RWPE2 (cell line): ENCODE measurements at regions not wholly inside any gene's neighbourhood (a gene's known extent, or its start where the extent isn't known, plus 50 kb on each side); places are given as distances from the start of the nearest gene placed in this dataset.

ENCODE experiments used
- ATAC-seq: fragments of 200-7000 bp; cut with Tn5 transposase; 3 replicates; pipeline ENCODE4 v1.9.1; 2021; ENCODE audit warnings: low read depth
- DNase-seq: peaks from one replicate; pipeline ENCODE4 v3.0.0-alpha.2; 2020; ENCODE audit warnings: low spot score
- H3K27ac ChIP-seq: fragments of 450-650 bp; 2 replicates; pipeline ENCODE4 v1.5.1; 2017; ENCODE audit warnings: mild to moderate bottlenecking; ENCODE audit not compliant: poor library complexity, severe bottlenecking
- H3K27me3 ChIP-seq: fragments of 250-450 bp; sonication (Bioruptor Pico); 2 replicates; pipeline ENCODE4 v1.5.1; 2021; ENCODE audit warnings: mild to moderate bottlenecking, moderate library complexity; ENCODE audit not compliant: insufficient read depth, poor library complexity, severe bottlenecking
- H3K36me3 ChIP-seq: fragments of 250-450 bp; sonication (Bioruptor Pico); 2 replicates; pipeline ENCODE4 v1.5.1; 2020; ENCODE audit warnings: low read depth, mild to moderate bottlenecking, moderate library complexity
- H3K4me1 ChIP-seq: fragments of 250-450 bp; sonication (Bioruptor Pico); 2 replicates; pipeline ENCODE4 v1.5.1; 2021; ENCODE audit warnings: mild to moderate bottlenecking, moderate library complexity; ENCODE audit not compliant: insufficient read depth, poor library complexity, severe bottlenecking
- H3K4me3 ChIP-seq: fragments of 250-450 bp; sonication (Bioruptor Pico); 2 replicates; pipeline ENCODE4 v1.5.1; 2021; ENCODE audit warnings: mild to moderate bottlenecking, moderate library complexity; ENCODE audit not compliant: severe bottlenecking
- H3K9me3 ChIP-seq: fragments of 250-450 bp; sonication (Bioruptor Pico); 2 replicates; pipeline ENCODE4 v1.5.1; 2021; ENCODE audit warnings: mild to moderate bottlenecking, moderate library complexity; ENCODE audit not compliant: severe bottlenecking
- CTCF ChIP-seq: fragments of 450-650 bp; IDR thresholded peaks from one replicate; pipeline ENCODE4 v1.5.1; 2017; ENCODE audit warnings: mild to moderate bottlenecking, moderate library complexity; ENCODE audit not compliant: poor library complexity, severe bottlenecking

- DNase-seq (no peak), ATAC-seq (no peak)
- Histone ChIP-seq H3K27ac (no peak overlapping the region), H3K4me1 (no peaks in the 10 kb centered on the region), H3K9me3 (no peaks in the 10 kb centered on the region), H3K27me3 (peaks cover 9% of the 10 kb centered on the region), H3K4me3 (no peak overlapping the region), H3K36me3 (no peaks in the 10 kb centered on the region)
- no peak for TF ChIP-seq CTCF
Observed at GRCh38 chr9:78443946-78444345, 147.0 kb downstream of the PSAT1 start.

GRCh38 chr9:78448960-78449673, 152.2 kb downstream of the PSAT1 start:
- no peak for DNase-seq
- no peak for TF ChIP-seq CTCF
- H3K4me1 ChIP-seq, result no peaks in the 10 kb centered on the region
- H3K4me3 ChIP-seq, result no peak overlapping the region
- ATAC-seq, result no peak
- H3K27me3 ChIP-seq, result no peaks in the 10 kb centered on the region
- H3K9me3 ChIP-seq, result no peaks in the 10 kb centered on the region
- no peak overlapping the region for H3K27ac ChIP-seq
- no peaks in the 10 kb centered on the region for H3K36me3 ChIP-seq

- Histone ChIP-seq H3K9me3 (no peaks in the 10 kb centered on the region), H3K4me1 (no peaks in the 10 kb centered on the region), H3K27me3 (no peaks in the 10 kb centered on the region), H3K36me3 (no peaks in the 10 kb centered on the region), H3K27ac (no peak overlapping the region), H3K4me3 (no peak overlapping the region)
- TF ChIP-seq CTCF, result no peak
- DNase-seq (no peak), ATAC-seq (no peak)
Observed at GRCh38 chr9:78453450-78453849, 156.5 kb downstream of the PSAT1 start.

GRCh38 chr9:78462611-78463010, 165.7 kb downstream of the PSAT1 start:
- no peak for TF ChIP-seq CTCF
- DNase-seq, result no peak
- H3K4me3 ChIP-seq, result no peak overlapping the region
- ATAC-seq, result peak; percentile 49; the same call in 2 of the 3 replicates
- no peak overlapping the region for H3K27ac ChIP-seq
- no peaks in the 10 kb centered on the region for H3K4me1 ChIP-seq
- no peaks in the 10 kb centered on the region for H3K9me3 ChIP-seq
- no peaks in the 10 kb centered on the region for H3K36me3 ChIP-seq
- H3K27me3 ChIP-seq, result no peaks in the 10 kb centered on the region

GRCh38 chr9:78463750-78464149, 166.8 kb downstream of the PSAT1 start:
- Histone ChIP-seq H3K9me3 (no peaks in the 10 kb centered on the region), H3K36me3 (no peaks in the 10 kb centered on the region), H3K4me1 (no peaks in the 10 kb centered on the region), H3K4me3 (no peak overlapping the region), H3K27me3 (no peaks in the 10 kb centered on the region), H3K27ac (no peak overlapping the region)
- ATAC-seq (no peak), DNase-seq (no peak)
- TF ChIP-seq CTCF, result no peak
